GM23338 (cell line): ENCODE measurements at regions not wholly inside any gene's neighbourhood (a gene's known extent, or its start where the extent isn't known, plus 50 kb on each side); places are given as distances from the start of the nearest gene placed in this dataset.

ENCODE experiments used
- CREB1 ChIP-seq: fragments of 250-450 bp; sonication (Bioruptor Pico); IDR thresholded peaks from 2 replicates; pipeline ENCODE4 v1.5.0; 2020; ENCODE audit warnings: low read depth, mild to moderate bottlenecking, moderate library complexity
- CTCF ChIP-seq, 2 experiments: fragments of 200-600 bp in 1 of 2; sonication (generic) in 1 of 2; conservative IDR thresholded peaks; 2 replicates each; pipeline versions ENCODE4 v1.5.1 to v1.6.1; 2016 to 2017; ENCODE audit warnings: antibody characterized with exemption in 2 of 2, low read depth in 2 of 2, mild to moderate bottlenecking in 2 of 2, moderate library complexity in 1 of 2
- ETS1 ChIP-seq: IDR thresholded peaks from 2 replicates; pipeline ENCODE4 v1.6.1; 2016; ENCODE audit warnings: antibody characterized with exemption
- EZH2 ChIP-seq: fragments of 200-600 bp; sonication (generic); IDR thresholded peaks from one replicate; pipeline ENCODE4 v1.8.0; 2017; ENCODE audit warnings: antibody characterized with exemption, mild to moderate bottlenecking, low read depth; ENCODE audit not compliant: unreplicated experiment
- EZH2phosphoT487 ChIP-seq: fragments of 200-600 bp; sonication (generic); IDR thresholded peaks from one replicate; pipeline ENCODE4 v1.8.1; 2018; ENCODE audit warnings: antibody characterized with exemption; ENCODE audit not compliant: unreplicated experiment
- NANOG ChIP-seq: IDR thresholded peaks from 2 replicates; pipeline ENCODE4 v1.6.1; 2016; ENCODE audit warnings: antibody characterized with exemption, borderline replicate concordance
- POLR2AphosphoS5 ChIP-seq: IDR thresholded peaks from 2 replicates; pipeline ENCODE4 v1.6.1; 2016; ENCODE audit warnings: antibody characterized with exemption, low read depth
- REST ChIP-seq: IDR thresholded peaks from one replicate; pipeline ENCODE4 v1.6.1; 2018; ENCODE audit warnings: antibody characterized with exemption; ENCODE audit not compliant: unreplicated experiment
- STAT1 ChIP-seq: IDR thresholded peaks from one replicate; pipeline ENCODE4 v1.6.1; 2016; ENCODE audit warnings: antibody characterized with exemption; ENCODE audit not compliant: unreplicated experiment
- ZNF331 ChIP-seq: fragments of 250-450 bp; sonication (Bioruptor Pico); IDR thresholded peaks from 2 replicates; pipeline ENCODE4 v1.5.0; 2020; ENCODE audit warnings: low read depth, mild to moderate bottlenecking, moderate library complexity

- TF ChIP-seq CTCF (conservative IDR thresholded peaks at IDR 0.05; ENCODE audit: low read depth in 2 of 2) (no peak), EZH2 (no peak), POLR2AphosphoS5 (no peak), ETS1 (no peak), REST (no peak), CREB1 (CRISPR knock-in tag) (no peak), EZH2phosphoT487 (no peak), ZNF331 (CRISPR knock-in tag) (no peak), NANOG (no peak), STAT1 (no peak)
Measured at GRCh38 chr11:82210011-82210410, 523.7 kb downstream of the FAM181B start.
